PC-3 (cell line): ENCODE measurements at regions not wholly inside any gene's neighbourhood (a gene's known extent, or its start where the extent isn't known, plus 50 kb on each side); places are given as distances from the start of the nearest gene placed in this dataset.
"Not testable (repeated sequence)": the region's sequence is repeated elsewhere in the genome, so short reads cannot be mapped to it uniquely, and the experiment has no call there.

Source experiments
- ATAC-seq: fragments of 200-7000 bp; cut with Tn5 transposase; 2 replicates; pipeline ENCODE4 v1.9.1; 2020; ENCODE audit warnings: mild to moderate bottlenecking, moderate library complexity
- BruUV-seq: library from RNA; stranded (reverse); fragments of 400-500 nt; replicated peaks from 2 replicates; lab custom pipeline; 2021; lab: Mats Ljungman, UMichigan
- CTCF ChIA-PET: fragments of 300-600 bp; sonication (Branson Sonifier 250); formaldehyde crosslinking; loops from one replicate; lab custom pipeline; 2022; ENCODE audit warnings: antibody characterized with exemption; lab: Charles Lee
- POLR2A ChIA-PET: fragments of 300-600 bp; sonication (Branson Sonifier 250); formaldehyde crosslinking; loops from one replicate; lab custom pipeline; 2022; ENCODE audit warnings: antibody characterized with exemption; ENCODE audit not compliant: unreplicated experiment; lab: Charles Lee
- DNase-seq: peaks from one replicate; pipeline ENCODE4 v3.0.0-alpha.2; 2015
- H2AFZ ChIP-seq: fragments of 300-600 bp; sonication (generic); 2 replicates; pipeline ENCODE4 v1.6.0; 2016; ENCODE audit warnings: antibody characterized with exemption, low read length
- H3F3A ChIP-seq: fragments of 300-600 bp; sonication (generic); one replicate; pipeline ENCODE4 v1.6.0; 2017; ENCODE audit warnings: antibody characterized with exemption, low read length, control low read depth, mild to moderate bottlenecking; ENCODE audit not compliant: unreplicated experiment
- H3K27ac ChIP-seq: fragments of 300-600 bp; sonication (generic); 2 replicates; pipeline ENCODE4 v1.5.1; 2016; ENCODE audit warnings: mild to moderate bottlenecking, low read length
- H3K27me3 ChIP-seq: fragments of 300-600 bp; sonication (generic); 2 replicates; pipeline ENCODE4 v1.6.1; 2016; ENCODE audit warnings: low read length, mixed read lengths
- H3K36me3 ChIP-seq: fragments of 300-600 bp; sonication (generic); 2 replicates; pipeline ENCODE4 v1.6.1; 2016; ENCODE audit warnings: low read depth, mixed run types, low read length, mixed read lengths
- H3K4me1 ChIP-seq: fragments of 300-600 bp; sonication (generic); 2 replicates; pipeline ENCODE4 v1.5.1; 2016; ENCODE audit warnings: low read length; ENCODE audit not compliant: insufficient read depth
- H3K4me2 ChIP-seq: fragments of 300-600 bp; sonication (generic); 2 replicates; pipeline ENCODE4 v1.6.0; 2016; ENCODE audit warnings: low read length
- H3K4me3 ChIP-seq: fragments of 300-600 bp; sonication (generic); 2 replicates; pipeline ENCODE4 v1.5.1; 2016; ENCODE audit warnings: mild to moderate bottlenecking, low read length, mixed read lengths
- H3K79me2 ChIP-seq: fragments of 300-600 bp; sonication (generic); 2 replicates; pipeline ENCODE4 v1.6.1; 2017; ENCODE audit warnings: low read length, mixed read lengths
- H3K9ac ChIP-seq: fragments of 300-600 bp; sonication (generic); 2 replicates; pipeline ENCODE4 v1.6.0; 2016; ENCODE audit warnings: mild to moderate bottlenecking, low read length
- H3K9me2 ChIP-seq: fragments of 300-600 bp; sonication (generic); replicated peaks from 2 replicates; pipeline ENCODE4 v1.6.1; 2016; ENCODE audit warnings: mixed run types, low read length, mixed read lengths
- H3K9me3 ChIP-seq: fragments of 300-600 bp; sonication (generic); 2 replicates; pipeline ENCODE4 v1.6.1; 2016; ENCODE audit warnings: low read length, mixed read lengths
- H4K20me1 ChIP-seq: fragments of 300-600 bp; sonication (generic); 2 replicates; pipeline ENCODE4 v1.6.1; 2016; ENCODE audit warnings: low read length, mixed read lengths
- CTCF ChIP-seq: fragments of 300-600 bp; sonication (generic); conservative IDR thresholded peaks from 2 replicates; pipeline ENCODE4 v1.5.1; 2017; ENCODE audit warnings: antibody characterized with exemption, low read depth, mild to moderate bottlenecking, low read length
- EZH2 ChIP-seq: fragments of 300-600 bp; sonication (generic); IDR thresholded peaks from one replicate; pipeline ENCODE4 v1.6.1; 2017; ENCODE audit warnings: antibody characterized with exemption, mild to moderate bottlenecking, low read length; ENCODE audit not compliant: unreplicated experiment
- EZH2phosphoT487 ChIP-seq: fragments of 300-600 bp; sonication (generic); IDR thresholded peaks from 2 replicates; pipeline ENCODE4 v1.6.1; 2018; ENCODE audit warnings: mild to moderate bottlenecking, antibody characterized with exemption, low read length, borderline replicate concordance
- intact Hi-C: fragments of 100-400 bp; cut with micrococcal nuclease; formaldehyde crosslinking; loops from 2 replicates; pipeline ENCODE4 v1.9.0; 2023

DNA sequence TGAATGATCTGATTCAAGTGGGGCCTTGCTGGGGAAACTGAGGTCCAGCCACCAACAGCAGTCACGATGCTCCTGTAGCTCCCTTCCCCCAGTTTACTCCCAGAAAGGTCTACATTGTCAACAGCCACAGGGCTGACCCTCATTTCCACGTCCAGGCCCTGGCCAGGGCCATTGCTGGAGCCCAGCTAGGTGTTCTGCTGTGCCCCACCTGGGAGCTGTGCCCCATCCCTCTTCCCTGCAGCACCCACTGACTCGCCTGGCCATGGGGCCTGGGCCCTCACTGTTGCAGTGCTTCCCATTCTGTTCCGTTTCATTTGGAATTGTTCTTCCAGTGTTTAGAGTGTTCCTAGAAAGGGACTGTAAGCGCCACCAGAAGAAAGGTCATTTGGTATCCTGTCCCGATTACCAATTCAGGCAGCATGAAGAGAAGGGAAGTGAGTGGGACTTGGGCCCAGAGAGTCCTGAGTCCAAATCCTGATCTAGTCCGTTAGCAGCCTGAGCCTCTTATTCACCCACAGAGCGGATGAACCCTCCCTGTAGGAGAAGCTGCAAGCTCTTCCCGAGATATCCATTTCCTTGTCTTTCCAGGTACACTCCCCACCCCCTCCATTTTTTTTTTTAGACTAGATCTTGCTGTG, 73.1 kb upstream of the HPCAL1 start:
- TF ChIP-seq EZH2phosphoT487 (no peak), CTCF (no peak), EZH2 (no peak)
- no peak for ATAC-seq
- H3K4me2 ChIP-seq, result no peak overlapping the region
- no peaks in the 10 kb centered on the region for H3F3A ChIP-seq
- no peaks in the 10 kb centered on the region for H3K27me3 ChIP-seq
- H3K79me2 ChIP-seq, result no peaks in the 10 kb centered on the region
- no peak overlapping the region for H3K4me3 ChIP-seq
- no peak overlapping the region for H3K9ac ChIP-seq
- DNase-seq, result no peak
- CTCF ChIA-PET, result no interaction called here
- H4K20me1 ChIP-seq, result no peaks in the 10 kb centered on the region
- no peak overlapping the region for H3K27ac ChIP-seq
- POLR2A ChIA-PET, result no interaction called here
- no peaks in the 10 kb centered on the region for H3K4me1 ChIP-seq
- H3K9me2 ChIP-seq, result no peaks in the 10 kb centered on the region
- intact Hi-C loops, result no loop called here
- BruUV-seq, result no TSS peak
- no peaks in the 10 kb centered on the region for H3K9me3 ChIP-seq
- no peaks in the 10 kb centered on the region for H3K36me3 ChIP-seq
- no peak overlapping the region for H2AFZ ChIP-seq

DNA sequence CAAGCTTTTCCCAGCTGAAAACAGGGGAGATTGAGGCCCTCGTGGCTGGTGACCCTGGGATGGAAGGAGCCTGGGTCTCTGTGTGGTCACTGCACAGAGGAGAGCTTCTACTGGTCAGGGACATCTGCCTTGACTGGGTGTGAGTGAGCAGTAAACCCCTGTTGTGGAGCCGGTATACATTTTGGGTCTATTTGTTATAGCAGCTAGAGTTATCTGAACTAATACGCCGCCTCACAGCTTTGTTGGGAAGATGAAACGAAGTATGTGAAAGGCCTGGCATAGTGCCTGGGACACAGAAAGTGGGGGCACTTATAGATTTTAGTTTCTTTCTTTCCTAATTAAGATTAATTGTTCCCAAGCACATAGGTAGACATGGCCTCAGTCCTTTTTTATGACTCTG, 72.2 kb upstream of the HPCAL1 start:
- no TSS peak for BruUV-seq
- Histone ChIP-seq H4K20me1 (no peaks in the 10 kb centered on the region), H3K9me2 (no peaks in the 10 kb centered on the region), H3K27ac (no peak overlapping the region), H3K36me3 (no peaks in the 10 kb centered on the region), H2AFZ (no peak overlapping the region), H3K79me2 (no peaks in the 10 kb centered on the region), H3F3A (no peaks in the 10 kb centered on the region), H3K4me2 (no peak overlapping the region), H3K27me3 (no peaks in the 10 kb centered on the region), H3K4me3 (no peak overlapping the region), H3K4me1 (no peaks in the 10 kb centered on the region), H3K9me3 (no peaks in the 10 kb centered on the region), H3K9ac (no peak overlapping the region)
- POLR2A ChIA-PET, result no interaction called here
- DNase-seq, result no peak
- no peak for ATAC-seq
- CTCF ChIA-PET, result no interaction called here
- TF ChIP-seq EZH2phosphoT487 (no peak), EZH2 (no peak), CTCF (no peak)
- intact Hi-C loops, result no loop called here

DNA sequence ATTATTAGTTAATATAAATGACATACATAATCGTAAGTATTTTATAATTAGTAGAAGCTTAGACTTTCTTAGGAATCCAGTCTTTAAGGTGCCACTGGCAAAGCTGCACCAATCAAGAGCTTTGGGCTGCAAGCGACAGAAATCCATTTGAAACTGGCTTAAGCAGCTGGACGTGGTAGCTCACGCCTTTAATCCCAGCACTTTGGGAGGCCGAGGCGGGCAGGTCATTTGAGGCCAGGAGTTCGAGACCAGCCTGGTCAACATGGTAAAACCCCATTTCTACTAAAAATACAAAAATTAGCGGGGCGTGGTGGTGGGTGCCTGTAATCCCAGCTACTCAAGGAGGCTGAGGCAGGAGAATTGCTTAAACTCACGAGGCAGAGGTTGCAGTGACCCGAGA, 71.8 kb upstream of the HPCAL1 start:
- H3K9me2 ChIP-seq, H3K4me1 ChIP-seq, POLR2A ChIA-PET, H3F3A ChIP-seq, H3K79me2 ChIP-seq, H2AFZ ChIP-seq, H3K4me2 ChIP-seq, CTCF ChIA-PET, H3K36me3 ChIP-seq, H4K20me1 ChIP-seq, H3K9me3 ChIP-seq, H3K9ac ChIP-seq, ATAC-seq, DNase-seq, BruUV-seq, H3K27me3 ChIP-seq, H3K27ac ChIP-seq, H3K4me3 ChIP-seq, intact Hi-C loops: not testable (repeated sequence)
